Osteoblast (primary cell): ENCODE measurements at regions not wholly inside any gene's neighbourhood (a gene's known extent, or its start where the extent isn't known, plus 50 kb on each side); places are given as distances from the start of the nearest gene placed in this dataset.

Source experiments
- DNase-seq: peaks from one replicate; pipeline ENCODE4 v3.0.0; 2011; ENCODE audit warnings: low spot score, mixed read lengths; ENCODE audit not compliant: insufficient read length; ENCODE audit errors: missing footprints
- H2AFZ ChIP-seq: 2 replicates; pipeline ENCODE4 v1.6.0; 2011; ENCODE audit warnings: mild to moderate bottlenecking, low read length
- H3K27ac ChIP-seq: 2 replicates; pipeline ENCODE4 v1.5.1; 2011; ENCODE audit warnings: mild to moderate bottlenecking, low read depth, low read length, moderate library complexity
- H3K27me3 ChIP-seq: 2 replicates; pipeline ENCODE4 v1.6.0; 2012; ENCODE audit warnings: mild to moderate bottlenecking, control low read depth, inconsistent platforms, low read length, moderate library complexity; ENCODE audit not compliant: insufficient read depth
- H3K36me3 ChIP-seq: 2 replicates; pipeline ENCODE4 v1.5.1; 2011; ENCODE audit warnings: mild to moderate bottlenecking, low read length, control low read depth, moderate library complexity; ENCODE audit not compliant: insufficient read depth
- H3K4me1 ChIP-seq: 2 replicates; pipeline ENCODE4 v1.5.1; 2011; ENCODE audit warnings: mild to moderate bottlenecking, low read length, control low read depth, moderate library complexity; ENCODE audit not compliant: insufficient read depth
- H3K4me2 ChIP-seq: 2 replicates; pipeline ENCODE4 v1.6.0; 2011; ENCODE audit warnings: mild to moderate bottlenecking, low read length; ENCODE audit not compliant: insufficient read depth
- H3K4me3 ChIP-seq: fragments of 200-600 bp; sonication (generic); 3 replicates; pipeline ENCODE4 v1.5.1; 2012; ENCODE audit warnings: mild to moderate bottlenecking, low read length, inconsistent platforms; ENCODE audit not compliant: insufficient read depth
- H3K79me2 ChIP-seq: 2 replicates; pipeline ENCODE4 v1.6.0; 2012; ENCODE audit warnings: mild to moderate bottlenecking, low read length, control low read depth, inconsistent platforms; ENCODE audit not compliant: insufficient read depth
- H3K9me3 ChIP-seq: 2 replicates; pipeline ENCODE4 v1.5.1; 2011; ENCODE audit warnings: low read depth, low read length, control low read depth
- H4K20me1 ChIP-seq: 2 replicates; pipeline ENCODE4 v1.6.0; 2012; ENCODE audit warnings: mild to moderate bottlenecking, low read length, control low read depth; ENCODE audit not compliant: insufficient read depth
- TF ChIP-seq, protein P1 (sequence below): IDR thresholded peaks from 2 replicates; pipeline ENCODE4 v1.5.1; 2011; ENCODE audit warnings: mild to moderate bottlenecking, low read depth, low read length, moderate library complexity; ENCODE audit errors: extremely low read depth

DNA sequence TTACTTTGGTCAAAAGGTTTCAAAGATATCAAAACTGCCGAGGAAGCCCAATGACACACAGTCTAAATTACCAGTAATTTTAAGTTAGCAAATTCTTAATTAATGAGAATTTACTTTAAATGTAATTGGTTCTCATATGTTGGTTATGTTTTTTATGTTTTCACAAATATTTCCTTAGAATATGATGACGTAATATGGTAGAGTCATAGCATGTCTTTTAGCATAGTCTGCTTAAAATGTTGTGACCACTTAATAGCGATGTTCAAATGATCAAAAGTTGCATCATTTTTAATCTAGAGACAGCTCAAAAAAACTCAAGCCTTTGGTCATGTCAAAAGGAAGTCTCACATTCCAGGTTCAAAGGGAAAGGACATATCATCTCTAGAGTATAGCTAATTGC is 123.3 kb upstream of the ST6GAL2 start:
- Histone ChIP-seq H3K36me3 (no peaks in the 10 kb centered on the region), H3K27me3 (peaks cover 2% of the 10 kb centered on the region), H3K4me3 (no peak overlapping the region), H2AFZ (no peak overlapping the region), H3K27ac (no peak overlapping the region), H3K4me2 (no peak overlapping the region), H4K20me1 (no peaks in the 10 kb centered on the region), H3K4me1 (no peaks in the 10 kb centered on the region), H3K79me2 (no peaks in the 10 kb centered on the region), H3K9me3 (no peaks in the 10 kb centered on the region)
- TF ChIP-seq, protein P1, sequence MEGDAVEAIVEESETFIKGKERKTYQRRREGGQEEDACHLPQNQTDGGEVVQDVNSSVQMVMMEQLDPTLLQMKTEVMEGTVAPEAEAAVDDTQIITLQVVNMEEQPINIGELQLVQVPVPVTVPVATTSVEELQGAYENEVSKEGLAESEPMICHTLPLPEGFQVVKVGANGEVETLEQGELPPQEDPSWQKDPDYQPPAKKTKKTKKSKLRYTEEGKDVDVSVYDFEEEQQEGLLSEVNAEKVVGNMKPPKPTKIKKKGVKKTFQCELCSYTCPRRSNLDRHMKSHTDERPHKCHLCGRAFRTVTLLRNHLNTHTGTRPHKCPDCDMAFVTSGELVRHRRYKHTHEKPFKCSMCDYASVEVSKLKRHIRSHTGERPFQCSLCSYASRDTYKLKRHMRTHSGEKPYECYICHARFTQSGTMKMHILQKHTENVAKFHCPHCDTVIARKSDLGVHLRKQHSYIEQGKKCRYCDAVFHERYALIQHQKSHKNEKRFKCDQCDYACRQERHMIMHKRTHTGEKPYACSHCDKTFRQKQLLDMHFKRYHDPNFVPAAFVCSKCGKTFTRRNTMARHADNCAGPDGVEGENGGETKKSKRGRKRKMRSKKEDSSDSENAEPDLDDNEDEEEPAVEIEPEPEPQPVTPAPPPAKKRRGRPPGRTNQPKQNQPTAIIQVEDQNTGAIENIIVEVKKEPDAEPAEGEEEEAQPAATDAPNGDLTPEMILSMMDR = no peak
- DNase-seq = no peak

DNA sequence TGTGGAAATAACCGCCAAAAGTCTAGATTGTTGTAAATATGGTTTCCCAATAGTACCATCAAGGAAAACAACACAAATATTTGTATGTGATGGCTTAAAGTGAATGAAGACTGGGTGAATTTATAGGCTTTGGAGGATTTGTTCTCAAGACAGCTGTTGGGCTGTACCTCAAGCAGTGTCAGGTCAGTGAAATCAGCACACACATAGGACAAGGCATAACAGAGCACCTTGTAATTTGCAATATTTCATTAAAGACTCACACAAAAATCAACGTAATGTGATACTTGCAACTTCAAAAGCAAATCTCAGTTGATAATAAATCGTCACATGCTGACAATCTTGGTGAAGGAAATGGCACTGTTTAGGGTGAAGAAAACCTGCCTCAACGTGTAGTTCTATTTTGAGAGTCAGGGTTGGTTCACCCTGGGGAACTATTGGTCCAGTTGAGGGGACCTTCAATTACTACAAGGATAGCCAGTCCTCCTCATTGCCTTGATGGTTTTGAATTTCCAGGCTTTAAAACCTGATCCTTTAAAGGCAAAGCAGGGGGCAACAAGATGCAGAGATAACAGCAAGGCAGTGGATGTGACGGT is 126.8 kb upstream of the ST6GAL2 start:
- DNase-seq = no peak
- no peak overlapping the region for H2AFZ ChIP-seq
- no peaks in the 10 kb centered on the region for H3K27me3 ChIP-seq
- no peaks in the 10 kb centered on the region for H3K4me1 ChIP-seq
- no peaks in the 10 kb centered on the region for H4K20me1 ChIP-seq
- H3K36me3 ChIP-seq = no peaks in the 10 kb centered on the region
- H3K4me3 ChIP-seq = no peak overlapping the region
- H3K9me3 ChIP-seq = no peaks in the 10 kb centered on the region
- TF ChIP-seq, protein P1 = no peak
- no peak overlapping the region for H3K4me2 ChIP-seq
- no peak overlapping the region for H3K27ac ChIP-seq
- no peaks in the 10 kb centered on the region for H3K79me2 ChIP-seq

DNA sequence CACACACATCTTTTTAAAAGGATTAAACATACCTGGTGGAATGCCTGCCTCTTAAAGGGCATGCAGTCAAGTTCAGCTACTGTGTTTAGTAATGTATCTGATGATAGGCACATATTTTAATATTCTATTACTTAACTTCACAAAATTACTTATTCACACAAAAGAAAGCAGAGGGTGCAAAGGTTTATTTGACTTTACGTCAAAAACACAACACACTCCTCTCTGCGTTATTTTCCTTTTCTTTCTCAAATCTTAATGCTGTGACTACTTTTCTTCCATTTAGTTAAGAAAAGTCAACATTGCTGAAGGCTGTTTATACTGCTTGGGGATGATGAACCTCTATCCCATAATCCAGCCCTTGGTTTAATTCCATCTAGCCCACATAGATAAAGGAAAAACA is 127.9 kb upstream of the ST6GAL2 start:
- Histone ChIP-seq H3K36me3 (no peaks in the 10 kb centered on the region), H3K79me2 (no peaks in the 10 kb centered on the region), H3K4me2 (no peak overlapping the region), H3K27ac (no peak overlapping the region), H4K20me1 (no peaks in the 10 kb centered on the region), H3K27me3 (no peaks in the 10 kb centered on the region), H3K4me3 (no peak overlapping the region), H3K9me3 (no peaks in the 10 kb centered on the region), H3K4me1 (no peaks in the 10 kb centered on the region), H2AFZ (no peak overlapping the region)
- no peak for DNase-seq
- TF ChIP-seq, protein P1 = no peak

GRCh38 chr2:107018366-107018765 is 132.4 kb upstream of the ST6GAL2 start:
- no peaks in the 10 kb centered on the region for H3K4me1 ChIP-seq
- H3K79me2 ChIP-seq = no peaks in the 10 kb centered on the region
- H3K4me3 ChIP-seq = no peak overlapping the region
- H3K27me3 ChIP-seq = no peaks in the 10 kb centered on the region
- no peak for DNase-seq
- TF ChIP-seq, protein P1 = no peak
- H4K20me1 ChIP-seq = no peaks in the 10 kb centered on the region
- no peak overlapping the region for H3K4me2 ChIP-seq
- no peak overlapping the region for H2AFZ ChIP-seq
- H3K27ac ChIP-seq = no peak overlapping the region
- no peaks in the 10 kb centered on the region for H3K9me3 ChIP-seq
- H3K36me3 ChIP-seq = no peaks in the 10 kb centered on the region
